ENCODE measurements at regions not wholly inside any gene's neighbourhood (a gene's known extent, or its start where the extent isn't known, plus 50 kb on each side); places are given as distances from the start of the nearest gene placed in this dataset.

DNA sequence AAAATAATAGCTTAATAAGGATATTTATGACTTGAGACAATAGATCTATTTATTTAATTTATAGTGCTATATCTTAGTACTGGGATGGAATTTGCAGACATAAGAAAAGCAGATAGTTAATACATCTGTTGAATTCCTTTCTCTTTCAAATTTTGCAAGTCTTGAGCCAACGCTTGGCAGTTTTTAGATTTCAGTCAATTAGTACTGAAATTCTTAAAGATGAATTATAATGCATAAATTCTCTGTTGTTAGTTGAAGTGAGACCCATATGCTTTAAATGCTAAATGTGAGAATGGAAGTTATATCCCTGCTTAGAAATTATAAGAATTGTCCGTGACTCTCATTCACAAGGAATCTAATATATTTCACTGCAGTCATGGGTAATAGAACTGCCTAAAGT lies 225.1 kb upstream of the ADGRB3 start:
- FAIRE-seq (no peak), DNase-seq (ENCODE audit: low read depth, low spot score) (no peak), ATAC-seq (no peak)
- ChIA-PET RAD21 (ENCODE audit: unreplicated experiment) (no interaction called here), SMC1A (ENCODE audit: uncharacterized antibody, unreplicated experiment) (no interaction called here), CTCF (interaction anchor here (2.3 kb wide), 1 partner anchor 9 kb away, joined by 6 read pairs; no protein-coding TSS in a partner anchor), POLR2A (no interaction called here)
- Histone ChIP-seq H3K4me2 (ENCODE audit: control insufficient read depth, insufficient read depth) (no peak overlapping the region), H3K4me3 (no peak overlapping the region), H3K9ac (ENCODE audit: control insufficient read depth, insufficient read depth, low read length) (no peak overlapping the region), H2AFZ (ENCODE audit: control insufficient read depth, low read depth, low read length) (no peak overlapping the region), H3K9me3 (replicated peaks; ENCODE audit: control insufficient read depth, insufficient read depth, low read length) (no peaks in the 10 kb centered on the region), H3K79me2 (ENCODE audit: control insufficient read depth, insufficient read depth, low read length) (no peaks in the 10 kb centered on the region), H3K27me3 (replicated peaks in 1 of 2; ENCODE audit: control insufficient read depth in 2 of 2, insufficient read depth in 2 of 2, low read length in 1 of 2) (no peaks in the 10 kb centered on the region), H3K4me1 (ENCODE audit: control insufficient read depth, insufficient read depth, low read length) (no peaks in the 10 kb centered on the region), H3K36me3 (ENCODE audit: control insufficient read depth in 2 of 2, insufficient read depth in 2 of 2, low read length in 1 of 2) (no peaks in the 10 kb centered on the region), H4K20me1 (ENCODE audit: control insufficient read depth, insufficient read depth) (no peaks in the 10 kb centered on the region), H3K27ac (ENCODE audit: control insufficient read depth, insufficient read depth) (no peak overlapping the region)
- WGBS (ENCODE audit: insufficient coverage, insufficient replicate concordance, low lambda C conversion rate, missing lambda C conversion rate): 48% methylated on average over 2 of the region's 2 CpGs
- no TSS peak for BruUV-seq (replicated peaks)
- in situ Hi-C loops (cut with MboI): no loop called here
- TF ChIP-seq, protein P1, sequence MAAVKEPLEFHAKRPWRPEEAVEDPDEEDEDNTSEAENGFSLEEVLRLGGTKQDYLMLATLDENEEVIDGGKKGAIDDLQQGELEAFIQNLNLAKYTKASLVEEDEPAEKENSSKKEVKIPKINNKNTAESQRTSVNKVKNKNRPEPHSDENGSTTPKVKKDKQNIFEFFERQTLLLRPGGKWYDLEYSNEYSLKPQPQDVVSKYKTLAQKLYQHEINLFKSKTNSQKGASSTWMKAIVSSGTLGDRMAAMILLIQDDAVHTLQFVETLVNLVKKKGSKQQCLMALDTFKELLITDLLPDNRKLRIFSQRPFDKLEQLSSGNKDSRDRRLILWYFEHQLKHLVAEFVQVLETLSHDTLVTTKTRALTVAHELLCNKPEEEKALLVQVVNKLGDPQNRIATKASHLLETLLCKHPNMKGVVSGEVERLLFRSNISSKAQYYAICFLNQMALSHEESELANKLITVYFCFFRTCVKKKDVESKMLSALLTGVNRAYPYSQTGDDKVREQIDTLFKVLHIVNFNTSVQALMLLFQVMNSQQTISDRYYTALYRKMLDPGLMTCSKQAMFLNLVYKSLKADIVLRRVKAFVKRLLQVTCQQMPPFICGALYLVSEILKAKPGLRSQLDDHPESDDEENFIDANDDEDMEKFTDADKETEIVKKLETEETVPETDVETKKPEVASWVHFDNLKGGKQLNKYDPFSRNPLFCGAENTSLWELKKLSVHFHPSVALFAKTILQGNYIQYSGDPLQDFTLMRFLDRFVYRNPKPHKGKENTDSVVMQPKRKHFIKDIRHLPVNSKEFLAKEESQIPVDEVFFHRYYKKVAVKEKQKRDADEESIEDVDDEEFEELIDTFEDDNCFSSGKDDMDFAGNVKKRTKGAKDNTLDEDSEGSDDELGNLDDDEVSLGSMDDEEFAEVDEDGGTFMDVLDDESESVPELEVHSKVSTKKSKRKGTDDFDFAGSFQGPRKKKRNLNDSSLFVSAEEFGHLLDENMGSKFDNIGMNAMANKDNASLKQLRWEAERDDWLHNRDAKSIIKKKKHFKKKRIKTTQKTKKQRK (IDR thresholded peaks at IDR 0.05; ENCODE audit: low read depth, low read length): no peak
- TF ChIP-seq YBX1 (IDR thresholded peaks at IDR 0.05) (no peak), NFXL1 (IDR thresholded peaks at IDR 0.05; ENCODE audit: borderline replicate concordance) (no peak), ZSCAN29 (IDR thresholded peaks at IDR 0.05) (no peak), NFYA (IDR thresholded peaks at IDR 0.05; ENCODE audit: borderline replicate concordance, low read depth, low read length) (no peak), TCF3 (IDR thresholded peaks at IDR 0.05; ENCODE audit: borderline replicate concordance, insufficient read depth, low read depth, low read length) (no peak), SRF (IDR thresholded peaks at IDR 0.05; ENCODE audit: low read depth in 2 of 2, low read length in 2 of 2) (no peak), MEF2B (IDR thresholded peaks at IDR 0.05; ENCODE audit: partially characterized antibody, poor library complexity, severe bottlenecking) (no peak), SIN3A (IDR thresholded peaks at IDR 0.05; ENCODE audit: low read depth, low read length) (no peak)
- TF ChIP-seq, protein P2, sequence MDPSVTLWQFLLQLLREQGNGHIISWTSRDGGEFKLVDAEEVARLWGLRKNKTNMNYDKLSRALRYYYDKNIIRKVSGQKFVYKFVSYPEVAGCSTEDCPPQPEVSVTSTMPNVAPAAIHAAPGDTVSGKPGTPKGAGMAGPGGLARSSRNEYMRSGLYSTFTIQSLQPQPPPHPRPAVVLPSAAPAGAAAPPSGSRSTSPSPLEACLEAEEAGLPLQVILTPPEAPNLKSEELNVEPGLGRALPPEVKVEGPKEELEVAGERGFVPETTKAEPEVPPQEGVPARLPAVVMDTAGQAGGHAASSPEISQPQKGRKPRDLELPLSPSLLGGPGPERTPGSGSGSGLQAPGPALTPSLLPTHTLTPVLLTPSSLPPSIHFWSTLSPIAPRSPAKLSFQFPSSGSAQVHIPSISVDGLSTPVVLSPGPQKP (IDR thresholded peaks at IDR 0.05; ENCODE audit: low read depth, low read length): no peak
- intact Hi-C loops (cut with micrococcal nuclease; ENCODE audit: unreplicated experiment): no loop called here
